ENCODE measurements at regions not wholly inside any gene's neighbourhood (a gene's known extent, or its start where the extent isn't known, plus 50 kb on each side); places are given as distances from the start of the nearest gene placed in this dataset.

DNA sequence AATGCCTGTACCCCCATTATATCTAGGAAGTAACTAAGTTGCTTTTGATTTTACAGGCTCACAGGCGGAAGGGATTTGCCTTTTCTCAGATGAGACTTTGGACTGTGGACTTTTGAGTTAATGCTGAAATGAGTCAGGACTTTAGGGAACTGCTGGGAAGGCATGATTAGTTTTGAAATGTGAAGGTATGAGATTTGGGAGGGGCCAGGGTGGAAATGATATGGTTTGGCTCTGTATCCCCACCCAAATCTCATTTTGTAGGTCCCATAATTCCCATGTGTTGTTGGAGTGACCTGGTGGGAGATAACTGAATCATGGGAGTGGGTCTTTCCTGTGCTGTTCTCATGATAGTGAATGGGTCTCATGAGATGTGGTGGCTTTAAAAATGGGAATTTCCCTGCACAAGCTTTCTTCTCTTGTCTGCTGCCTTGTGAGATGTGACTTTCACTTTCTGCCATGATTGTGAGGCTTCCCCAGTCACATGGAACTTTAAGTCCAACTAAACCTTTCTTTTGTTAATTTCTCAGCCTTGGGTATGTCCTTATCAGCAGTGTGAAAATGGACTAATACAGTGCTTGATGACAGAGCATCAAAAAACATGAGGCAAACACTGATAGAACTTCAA is 1119.5 kb downstream of the PLA2G4A start:
- Mint-ChIP-seq H3K4me3 (no peak overlapping the region), H3K4me1 (ENCODE audit: unreplicated experiment) (no peaks in the 10 kb centered on the region), H3K9me3 (peaks cover 23% of the 10 kb centered on the region), H3K27ac (no peak overlapping the region), H3K27me3 (no peaks in the 10 kb centered on the region), H3K36me3 (no peaks in the 10 kb centered on the region)
- TF ChIP-seq, protein P1, sequence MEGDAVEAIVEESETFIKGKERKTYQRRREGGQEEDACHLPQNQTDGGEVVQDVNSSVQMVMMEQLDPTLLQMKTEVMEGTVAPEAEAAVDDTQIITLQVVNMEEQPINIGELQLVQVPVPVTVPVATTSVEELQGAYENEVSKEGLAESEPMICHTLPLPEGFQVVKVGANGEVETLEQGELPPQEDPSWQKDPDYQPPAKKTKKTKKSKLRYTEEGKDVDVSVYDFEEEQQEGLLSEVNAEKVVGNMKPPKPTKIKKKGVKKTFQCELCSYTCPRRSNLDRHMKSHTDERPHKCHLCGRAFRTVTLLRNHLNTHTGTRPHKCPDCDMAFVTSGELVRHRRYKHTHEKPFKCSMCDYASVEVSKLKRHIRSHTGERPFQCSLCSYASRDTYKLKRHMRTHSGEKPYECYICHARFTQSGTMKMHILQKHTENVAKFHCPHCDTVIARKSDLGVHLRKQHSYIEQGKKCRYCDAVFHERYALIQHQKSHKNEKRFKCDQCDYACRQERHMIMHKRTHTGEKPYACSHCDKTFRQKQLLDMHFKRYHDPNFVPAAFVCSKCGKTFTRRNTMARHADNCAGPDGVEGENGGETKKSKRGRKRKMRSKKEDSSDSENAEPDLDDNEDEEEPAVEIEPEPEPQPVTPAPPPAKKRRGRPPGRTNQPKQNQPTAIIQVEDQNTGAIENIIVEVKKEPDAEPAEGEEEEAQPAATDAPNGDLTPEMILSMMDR (conservative IDR thresholded peaks at IDR 0.05), result no peak
- no peak for DNase-seq (ENCODE audit: extremely low spot score, unreplicated experiment)

DNA sequence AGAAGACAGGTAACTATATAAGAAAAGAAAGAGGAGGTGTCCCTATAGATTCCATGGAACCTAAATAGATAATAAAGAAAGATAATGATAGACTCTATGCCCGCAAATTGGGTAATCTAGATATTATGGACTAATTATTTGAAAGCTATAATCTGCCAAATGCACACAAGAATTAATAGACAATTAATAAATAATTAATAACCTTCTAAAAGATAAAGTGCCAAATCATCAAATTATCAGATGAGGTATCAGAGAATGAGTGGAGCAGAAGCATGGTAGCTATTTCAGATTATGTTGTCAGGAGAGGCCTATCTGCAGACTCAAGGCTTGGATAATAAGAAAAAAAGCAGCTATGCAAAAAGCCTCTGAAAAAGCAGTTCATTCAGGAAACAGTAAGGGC is 1120.8 kb downstream of the PLA2G4A start:
- H3K27ac Mint-ChIP-seq, result no peak overlapping the region
- TF ChIP-seq, protein P1 (conservative IDR thresholded peaks at IDR 0.05), result no peak
- H3K36me3 Mint-ChIP-seq, result no peaks in the 10 kb centered on the region
- no peaks in the 10 kb centered on the region for H3K4me1 Mint-ChIP-seq (ENCODE audit: unreplicated experiment)
- H3K9me3 Mint-ChIP-seq, result peaks cover 23% of the 10 kb centered on the region
- no peak for DNase-seq (ENCODE audit: extremely low spot score, unreplicated experiment)
- no peaks in the 10 kb centered on the region for H3K27me3 Mint-ChIP-seq
- no peak overlapping the region for H3K4me3 Mint-ChIP-seq

DNA sequence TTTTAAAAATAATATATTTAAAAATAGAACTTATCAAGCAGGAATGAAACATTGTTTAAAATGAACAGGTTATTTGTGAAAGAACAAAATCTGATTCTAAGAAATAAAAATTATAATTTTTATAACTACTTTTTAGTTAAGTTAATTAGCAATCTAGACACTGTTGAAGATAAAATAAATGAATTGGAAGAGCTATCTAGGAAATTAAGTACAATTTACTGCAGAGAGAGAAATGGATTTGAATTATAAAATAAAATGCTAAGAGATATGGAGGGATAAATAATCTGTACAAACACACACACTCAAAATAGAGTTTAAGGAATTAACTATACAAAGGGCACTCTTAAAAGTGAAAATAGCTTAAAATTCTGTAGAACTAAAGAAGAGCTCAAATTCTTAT is 1123.1 kb downstream of the PLA2G4A start:
- Mint-ChIP-seq H3K36me3 (no peaks in the 10 kb centered on the region), H3K4me3 (no peak overlapping the region), H3K27ac (no peak overlapping the region), H3K4me1 (ENCODE audit: unreplicated experiment) (no peaks in the 10 kb centered on the region), H3K27me3 (no peaks in the 10 kb centered on the region), H3K9me3 (peaks cover 23% of the 10 kb centered on the region)
- TF ChIP-seq, protein P1 (conservative IDR thresholded peaks at IDR 0.05), result no peak
- no peak for DNase-seq (ENCODE audit: extremely low spot score, unreplicated experiment)

DNA sequence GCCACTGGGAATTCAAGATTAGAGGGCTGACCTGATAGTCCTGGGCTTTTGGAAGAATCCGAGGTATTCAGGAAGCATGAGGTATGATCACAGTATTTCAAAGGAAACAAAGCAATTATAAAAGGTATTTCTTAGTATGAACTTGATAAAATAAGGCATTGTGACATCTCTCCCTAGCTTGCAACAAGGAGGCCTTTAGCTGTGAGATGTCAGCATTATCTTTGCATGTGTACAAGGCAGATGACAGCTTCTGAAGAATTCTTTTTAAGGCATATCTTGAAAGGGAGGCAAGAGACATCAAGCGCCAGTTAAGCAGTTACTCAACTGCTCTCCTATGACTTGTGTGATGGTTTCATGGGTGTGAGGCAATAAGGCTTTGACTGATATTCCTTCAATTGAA is 1123.7 kb downstream of the PLA2G4A start:
- Mint-ChIP-seq H3K27ac (no peak overlapping the region), H3K4me3 (no peak overlapping the region), H3K36me3 (no peaks in the 10 kb centered on the region), H3K27me3 (no peaks in the 10 kb centered on the region), H3K9me3 (peaks cover 23% of the 10 kb centered on the region), H3K4me1 (ENCODE audit: unreplicated experiment) (no peaks in the 10 kb centered on the region)
- DNase-seq (ENCODE audit: extremely low spot score, unreplicated experiment), result no peak
- TF ChIP-seq, protein P1 (conservative IDR thresholded peaks at IDR 0.05), result no peak

DNA sequence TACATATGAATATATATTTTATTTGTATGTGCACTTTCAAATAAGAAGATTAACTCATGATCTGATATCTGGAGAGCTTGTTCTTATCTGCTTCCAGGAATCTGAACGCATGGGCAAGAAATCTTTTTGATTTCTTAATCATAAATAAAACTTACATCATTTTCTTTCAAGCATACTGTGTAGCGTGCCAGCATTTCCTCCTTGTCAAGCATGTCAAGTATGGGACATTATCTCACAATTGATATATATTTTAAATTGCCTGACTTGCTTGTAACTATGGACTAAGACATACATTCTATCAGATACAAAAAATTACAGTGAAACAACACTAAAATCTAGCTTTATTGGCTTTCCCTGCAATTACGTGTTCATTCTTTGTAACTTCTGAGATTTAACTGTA is 1128.2 kb downstream of the PLA2G4A start:
- no peak for DNase-seq (ENCODE audit: extremely low spot score, unreplicated experiment)
- Mint-ChIP-seq H3K27ac (no peak overlapping the region), H3K4me3 (no peak overlapping the region), H3K4me1 (ENCODE audit: unreplicated experiment) (no peaks in the 10 kb centered on the region), H3K36me3 (no peaks in the 10 kb centered on the region), H3K27me3 (no peaks in the 10 kb centered on the region), H3K9me3 (peaks cover 9% of the 10 kb centered on the region)
- TF ChIP-seq, protein P1 (conservative IDR thresholded peaks at IDR 0.05), result no peak

DNA sequence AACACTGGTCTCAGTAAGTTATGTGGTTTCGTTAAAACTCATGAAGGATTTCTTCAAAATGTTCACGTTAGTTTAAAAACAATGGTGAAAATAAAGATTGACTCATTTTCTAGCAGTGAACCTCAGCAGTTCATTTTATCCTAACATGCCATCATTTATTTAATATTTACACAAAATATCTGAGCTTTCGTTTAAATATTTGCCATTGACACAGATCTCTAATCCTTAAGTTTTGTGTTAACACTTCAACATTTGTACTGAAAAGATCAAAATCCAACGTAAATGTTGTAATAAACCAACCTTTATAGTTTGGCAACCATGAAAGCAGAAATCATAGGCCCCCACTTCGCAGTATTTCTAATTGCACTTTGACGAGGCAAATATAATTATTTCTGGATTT is 1129.5 kb downstream of the PLA2G4A start:
- Mint-ChIP-seq H3K27me3 (no peaks in the 10 kb centered on the region), H3K4me3 (no peak overlapping the region), H3K36me3 (no peaks in the 10 kb centered on the region), H3K4me1 (ENCODE audit: unreplicated experiment) (no peaks in the 10 kb centered on the region), H3K9me3 (no peaks in the 10 kb centered on the region), H3K27ac (no peak overlapping the region)
- DNase-seq (ENCODE audit: extremely low spot score, unreplicated experiment), result no peak
- TF ChIP-seq, protein P1 (conservative IDR thresholded peaks at IDR 0.05), result no peak

Measured in type B pancreatic cell (in vitro differentiated cells).